Upper lobe of right lung (tissue), 1 donor: ENCODE measurements at regions not wholly inside any gene's neighbourhood (a gene's known extent, or its start where the extent isn't known, plus 50 kb on each side); places are given as distances from the start of the nearest gene placed in this dataset.

Source experiments
- ATAC-seq: fragments of 200-7000 bp; cut with Tn5 transposase; one replicate; pipeline ENCODE4 v1.9.1; 2020; ENCODE audit warnings: mild to moderate bottlenecking, moderate library complexity
- DNase-seq: peaks from one replicate; pipeline ENCODE4 v3.0.0-alpha.2; 2020
- H3K27ac ChIP-seq: fragments of 200-600 bp; one replicate; pipeline ENCODE4 v1.8.0; 2022
- H3K27me3 ChIP-seq: fragments of 200-600 bp; one replicate; pipeline ENCODE4 v1.8.0; 2022; ENCODE audit warnings: mild to moderate bottlenecking
- H3K36me3 ChIP-seq: fragments of 200-600 bp; one replicate; pipeline ENCODE4 v1.8.0; 2022
- H3K4me1 ChIP-seq: fragments of 200-600 bp; one replicate; pipeline ENCODE4 v1.8.0; 2022
- H3K4me3 ChIP-seq: fragments of 200-600 bp; one replicate; pipeline ENCODE4 v1.8.0; 2022; ENCODE audit warnings: mild to moderate bottlenecking
- H3K9me3 ChIP-seq: fragments of 200-600 bp; one replicate; pipeline ENCODE4 v1.8.0; 2022
- CTCF ChIP-seq: fragments of 200-600 bp; IDR thresholded peaks from one replicate; pipeline ENCODE4 v1.8.0; 2022; ENCODE audit warnings: antibody characterized with exemption
- intact Hi-C: fragments of 100-400 bp; cut with DNase I; formaldehyde crosslinking; loops from one replicate; pipeline ENCODE4 v1.11.0; 2022
- donor health status: DM: no; HTN: yes; CAD: no; lungs with severe emphysema.

GRCh38 chr17:62905233-62905632, 60.8 kb upstream of the TANC2 start:
- Histone ChIP-seq H3K4me1 (no peaks in the 10 kb centered on the region), H3K27ac (no peak overlapping the region), H3K27me3 (no peaks in the 10 kb centered on the region), H3K9me3 (no peaks in the 10 kb centered on the region), H3K4me3 (no peak overlapping the region), H3K36me3 (no peaks in the 10 kb centered on the region)
- ATAC-seq (no peak), DNase-seq (no peak)
- intact Hi-C loops: no loop called here
- no peak for TF ChIP-seq CTCF

DNA sequence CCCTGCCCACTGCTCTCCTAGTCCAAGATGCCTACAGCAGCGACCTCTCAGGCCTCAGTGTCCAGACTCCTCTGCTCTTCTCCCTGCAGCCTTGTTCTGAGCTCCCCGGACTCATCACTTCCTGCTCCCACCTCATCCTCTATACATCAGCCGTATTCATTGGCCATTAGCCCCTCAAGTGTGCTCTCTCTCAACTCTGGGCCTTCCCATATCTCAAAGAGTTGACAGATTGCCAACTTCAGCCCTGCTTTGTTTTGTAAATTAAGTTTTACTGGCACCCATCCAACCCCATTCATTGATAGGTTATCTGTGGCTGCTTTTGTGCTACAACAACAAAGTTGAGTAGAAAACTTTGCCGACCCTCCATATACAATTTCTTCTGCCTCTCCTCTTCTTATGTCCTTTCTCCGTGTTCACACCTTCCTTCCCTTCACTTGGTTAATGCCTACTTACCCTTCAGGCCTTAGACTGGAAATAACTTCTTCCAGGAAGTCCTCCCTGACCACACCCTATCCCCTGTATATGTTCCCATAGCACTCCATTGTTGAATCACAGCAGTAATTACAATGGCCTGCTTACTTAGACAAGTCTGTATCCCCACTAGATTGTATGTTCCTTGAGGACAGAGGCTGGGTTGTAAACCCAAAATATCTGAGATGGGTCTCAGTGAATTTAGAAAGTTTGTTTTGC, 63.4 kb upstream of the TANC2 start:
- DNase-seq: no peak
- H3K27me3 ChIP-seq: no peaks in the 10 kb centered on the region
- H3K36me3 ChIP-seq: no peaks in the 10 kb centered on the region
- intact Hi-C loops: no loop called here
- no peak for ATAC-seq
- H3K4me1 ChIP-seq: no peaks in the 10 kb centered on the region
- H3K4me3 ChIP-seq: no peak overlapping the region
- H3K27ac ChIP-seq: no peak overlapping the region
- no peaks in the 10 kb centered on the region for H3K9me3 ChIP-seq
- no peak for TF ChIP-seq CTCF

GRCh38 chr17:62901544-62901943, 64.5 kb upstream of the TANC2 start:
- no peaks in the 10 kb centered on the region for H3K4me1 ChIP-seq
- intact Hi-C loops: no loop called here
- H3K27me3 ChIP-seq: no peaks in the 10 kb centered on the region
- no peaks in the 10 kb centered on the region for H3K36me3 ChIP-seq
- DNase-seq (no peak), ATAC-seq (no peak)
- no peak overlapping the region for H3K27ac ChIP-seq
- no peak for TF ChIP-seq CTCF
- no peaks in the 10 kb centered on the region for H3K9me3 ChIP-seq
- H3K4me3 ChIP-seq: no peak overlapping the region

DNA sequence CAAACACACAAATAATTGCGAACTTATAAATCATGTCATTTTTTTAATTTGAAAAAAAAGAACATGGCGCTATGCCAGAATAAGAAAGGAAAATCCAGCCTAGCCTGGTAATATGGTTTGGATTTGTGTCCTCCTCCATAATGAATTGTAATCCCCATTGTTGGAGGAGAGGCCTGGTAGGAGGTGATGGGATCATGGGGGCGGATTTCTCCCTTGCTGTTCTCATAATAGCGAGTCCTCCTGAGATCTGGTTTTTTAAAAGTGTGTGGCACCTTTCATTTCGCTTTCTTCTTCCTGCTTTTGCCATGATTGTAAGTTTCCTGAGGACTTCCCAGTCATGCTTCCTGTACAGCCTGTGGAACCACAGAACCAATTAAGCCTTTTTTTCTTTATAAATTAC, 65.9 kb upstream of the TANC2 start:
- H3K9me3 ChIP-seq: no peaks in the 10 kb centered on the region
- H3K4me3 ChIP-seq: no peak overlapping the region
- ATAC-seq (no peak), DNase-seq (no peak)
- no peaks in the 10 kb centered on the region for H3K27me3 ChIP-seq
- TF ChIP-seq CTCF: no peak
- no peaks in the 10 kb centered on the region for H3K36me3 ChIP-seq
- no peaks in the 10 kb centered on the region for H3K4me1 ChIP-seq
- H3K27ac ChIP-seq: no peak overlapping the region
- intact Hi-C loops: no loop called here

GRCh38 chr17:62899361-62899760, 66.7 kb upstream of the TANC2 start:
- no peak overlapping the region for H3K27ac ChIP-seq
- H3K27me3 ChIP-seq: no peaks in the 10 kb centered on the region
- intact Hi-C loops: no loop called here
- DNase-seq (peak; percentile 73), ATAC-seq (peak; percentile 92)
- H3K4me3 ChIP-seq: no peak overlapping the region
- no peaks in the 10 kb centered on the region for H3K9me3 ChIP-seq
- no peak for TF ChIP-seq CTCF
- H3K4me1 ChIP-seq: no peaks in the 10 kb centered on the region
- no peaks in the 10 kb centered on the region for H3K36me3 ChIP-seq
